Natural killer cell (primary cell): ENCODE measurements at regions not wholly inside any gene's neighbourhood (a gene's known extent, or its start where the extent isn't known, plus 50 kb on each side); places are given as distances from the start of the nearest gene placed in this dataset.

ENCODE experiments used
- ATAC-seq, 3 donors: fragments of 150-1000 bp in 2 of 3; fragments of 200-7000 bp in 1 of 3; cut with Tn5 transposase; 1 replicate in 1 of 3; 2 replicates in 2 of 3; pipeline ENCODE4 v1.10.0; 2021; ENCODE audit warnings: mild to moderate bottlenecking in 2 of 3, moderate library complexity in 2 of 3
- DNase-seq, 2 donors: peaks; one replicate each; pipeline versions ENCODE4 v3.0.0 to v3.0.0-alpha.2; 2013 to 2021; ENCODE audit warnings: mixed read lengths in 1 of 2
- H3K27ac ChIP-seq: one replicate; pipeline ENCODE4 v1.5.1; 2013; ENCODE audit warnings: mild to moderate bottlenecking, low read length
- H3K27me3 ChIP-seq: one replicate; pipeline ENCODE4 v1.6.1; 2013; ENCODE audit warnings: low read length; ENCODE audit not compliant: control insufficient read depth, insufficient read depth
- H3K36me3 ChIP-seq: one replicate; pipeline ENCODE4 v1.6.1; 2013; ENCODE audit warnings: low read length; ENCODE audit not compliant: control insufficient read depth, insufficient read depth
- H3K4me1 ChIP-seq: one replicate; pipeline ENCODE4 v1.6.1; 2013; ENCODE audit warnings: low read length; ENCODE audit not compliant: control insufficient read depth, insufficient read depth
- H3K4me3 ChIP-seq: one replicate; pipeline ENCODE4 v1.5.1; 2013; ENCODE audit warnings: low read length
- H3K9me3 ChIP-seq: one replicate; pipeline ENCODE4 v1.6.1; 2013; ENCODE audit warnings: low read length; ENCODE audit not compliant: control insufficient read depth, insufficient read depth
- H3K27ac Mint-ChIP-seq, 2 donors: one replicate each; pipeline ENCODE4 v1.8.0; 2022; ENCODE audit warnings: mild to moderate bottlenecking in 2 of 2, mixed read lengths in 2 of 2, moderate library complexity in 1 of 2
- H3K27me3 Mint-ChIP-seq, 2 donors: one replicate each; pipeline ENCODE4 v1.8.0; 2022; ENCODE audit warnings: low read depth in 2 of 2, mixed read lengths in 2 of 2
- H3K36me3 Mint-ChIP-seq: one replicate; pipeline ENCODE4 v1.8.0; 2022; ENCODE audit warnings: mixed read lengths
- H3K4me1 Mint-ChIP-seq, 2 donors: one replicate each; pipeline ENCODE4 v1.8.0; 2022; ENCODE audit warnings: mixed read lengths in 2 of 2
- H3K4me3 Mint-ChIP-seq: one replicate; pipeline ENCODE4 v1.8.0; 2022; ENCODE audit warnings: mild to moderate bottlenecking, moderate library complexity, mixed read lengths
- H3K9me3 Mint-ChIP-seq, 2 donors: one replicate each; pipeline ENCODE4 v1.8.0; 2022; ENCODE audit warnings: mixed read lengths in 2 of 2
- WGBS: methylation state at CpG from one replicate; pipeline ENCODE4 v1.1.7; 2013; ENCODE audit warnings: missing lambda C conversion rate; ENCODE audit not compliant: insufficient coverage; 5-methylcytosine and 5-hydroxymethylcytosine counted together
- intact Hi-C: fragments of 100-400 bp; cut with micrococcal nuclease; formaldehyde crosslinking; loops from one replicate; pipeline ENCODE4 v1.14.2; 2022
- TF ChIP-seq, protein P1 (sequence below): fragments of 200-600 bp; IDR thresholded peaks from one replicate; pipeline ENCODE4 v1.8.0; 2022; ENCODE audit warnings: antibody characterized with exemption

DNA sequence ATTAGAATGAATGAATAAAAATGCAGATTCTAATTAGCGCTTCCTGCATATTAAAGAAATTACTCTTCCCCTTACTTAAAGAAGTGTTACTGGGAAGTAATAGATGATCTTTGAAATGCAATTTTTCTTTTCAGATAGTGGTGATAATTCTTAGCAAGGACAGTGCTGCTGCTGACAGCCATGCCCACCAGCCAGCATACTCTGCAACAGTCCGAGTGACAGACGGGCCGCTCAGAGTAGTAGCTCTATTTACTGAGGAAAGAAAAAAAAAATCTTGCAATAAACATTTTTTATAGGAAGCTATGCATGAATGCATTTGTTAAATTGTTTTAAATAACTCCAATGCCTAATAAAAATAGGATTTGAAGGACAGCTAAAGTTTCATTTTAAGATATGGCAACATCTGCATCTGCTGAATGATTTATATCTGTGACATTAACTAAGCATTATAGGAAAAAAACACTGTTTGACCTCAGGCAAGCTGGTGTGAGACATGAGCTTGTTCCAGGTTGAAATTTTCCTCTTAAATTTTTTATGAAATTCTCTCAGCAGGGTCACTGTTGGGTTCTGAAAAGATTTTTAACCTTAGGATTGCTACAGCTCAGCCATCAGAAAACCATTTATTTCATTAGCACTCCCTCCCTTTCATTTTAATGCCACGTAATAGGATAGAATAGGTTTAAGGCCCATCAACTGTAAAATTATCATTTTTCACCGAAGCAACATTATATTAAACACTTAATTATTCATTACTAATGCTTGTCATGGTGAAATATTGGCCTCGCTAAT is 393.8 kb downstream of the DCDC2C start:
- no peaks in the 10 kb centered on the region for H3K4me1 Mint-ChIP-seq
- Histone ChIP-seq H3K9me3 (no peaks in the 10 kb centered on the region), H3K27me3 (no peaks in the 10 kb centered on the region), H3K36me3 (no peaks in the 10 kb centered on the region), H3K27ac (no peak overlapping the region), H3K4me3 (no peak overlapping the region), H3K4me1 (no peaks in the 10 kb centered on the region)
- intact Hi-C loops = no loop called here
- no peak overlapping the region for H3K27ac Mint-ChIP-seq
- no peaks in the 10 kb centered on the region for H3K9me3 Mint-ChIP-seq
- TF ChIP-seq, protein P1, sequence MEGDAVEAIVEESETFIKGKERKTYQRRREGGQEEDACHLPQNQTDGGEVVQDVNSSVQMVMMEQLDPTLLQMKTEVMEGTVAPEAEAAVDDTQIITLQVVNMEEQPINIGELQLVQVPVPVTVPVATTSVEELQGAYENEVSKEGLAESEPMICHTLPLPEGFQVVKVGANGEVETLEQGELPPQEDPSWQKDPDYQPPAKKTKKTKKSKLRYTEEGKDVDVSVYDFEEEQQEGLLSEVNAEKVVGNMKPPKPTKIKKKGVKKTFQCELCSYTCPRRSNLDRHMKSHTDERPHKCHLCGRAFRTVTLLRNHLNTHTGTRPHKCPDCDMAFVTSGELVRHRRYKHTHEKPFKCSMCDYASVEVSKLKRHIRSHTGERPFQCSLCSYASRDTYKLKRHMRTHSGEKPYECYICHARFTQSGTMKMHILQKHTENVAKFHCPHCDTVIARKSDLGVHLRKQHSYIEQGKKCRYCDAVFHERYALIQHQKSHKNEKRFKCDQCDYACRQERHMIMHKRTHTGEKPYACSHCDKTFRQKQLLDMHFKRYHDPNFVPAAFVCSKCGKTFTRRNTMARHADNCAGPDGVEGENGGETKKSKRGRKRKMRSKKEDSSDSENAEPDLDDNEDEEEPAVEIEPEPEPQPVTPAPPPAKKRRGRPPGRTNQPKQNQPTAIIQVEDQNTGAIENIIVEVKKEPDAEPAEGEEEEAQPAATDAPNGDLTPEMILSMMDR = no peak
- no peaks in the 10 kb centered on the region for H3K36me3 Mint-ChIP-seq
- DNase-seq (no peak), ATAC-seq (no peak)
- no peak overlapping the region for H3K4me3 Mint-ChIP-seq
- H3K27me3 Mint-ChIP-seq = peaks cover 0 to 2% of the 10 kb centered on the region in 2 donors
- WGBS = 90% methylated on average over 1 of the region's 7 CpGs

GRCh38 chr2:4098137-4098536 is 394.8 kb downstream of the DCDC2C start:
- TF ChIP-seq, protein P1 = no peak

GRCh38 chr2:4101936-4102335 is 398.6 kb downstream of the DCDC2C start:
- no peak for ATAC-seq
- H3K4me1 Mint-ChIP-seq = no peaks in the 10 kb centered on the region

More at GRCh38 chr2:4098137-4098536, 394.8 kb downstream of the DCDC2C start:
- DNase-seq (no peak), ATAC-seq (no peak)
- Histone ChIP-seq H3K36me3 (no peaks in the 10 kb centered on the region), H3K9me3 (no peaks in the 10 kb centered on the region), H3K4me1 (no peaks in the 10 kb centered on the region), H3K27me3 (no peaks in the 10 kb centered on the region), H3K4me3 (no peak overlapping the region), H3K27ac (no peak overlapping the region)
- Mint-ChIP-seq H3K4me3 (no peak overlapping the region), H3K27ac (no peak overlapping the region), H3K36me3 (no peaks in the 10 kb centered on the region), H3K4me1 (no peaks in the 10 kb centered on the region), H3K27me3 (peaks cover 0 to 2% of the 10 kb centered on the region in 2 donors), H3K9me3 (no peaks in the 10 kb centered on the region)
- WGBS = 90% methylated on average over 4 of the region's 5 CpGs
- intact Hi-C loops = no loop called here

More at GRCh38 chr2:4101936-4102335, 398.6 kb downstream of the DCDC2C start:
- TF ChIP-seq, protein P1 = no peak
- H3K36me3 ChIP-seq = no peaks in the 10 kb centered on the region
- Mint-ChIP-seq H3K9me3 (peaks cover 2 to 4% of the 10 kb centered on the region in 2 donors), H3K4me3 (no peak overlapping the region), H3K27me3 (no peaks in the 10 kb centered on the region), H3K27ac (no peak overlapping the region), H3K36me3 (no peaks in the 10 kb centered on the region)
- H3K4me1 ChIP-seq = no peaks in the 10 kb centered on the region
- WGBS = no CpG with 5 or more reads among the region's 2 CpGs
- H3K27ac ChIP-seq = no peak overlapping the region
- no peak overlapping the region for H3K4me3 ChIP-seq
- DNase-seq = no peak
- no peaks in the 10 kb centered on the region for H3K9me3 ChIP-seq
- intact Hi-C loops = no loop called here
- H3K27me3 ChIP-seq = no peaks in the 10 kb centered on the region
